ENCODE measurements at regions not wholly inside any gene's neighbourhood (a gene's known extent, or its start where the extent isn't known, plus 50 kb on each side); places are given as distances from the start of the nearest gene placed in this dataset.

GRCh38 chr10:104577163-104577562, 63.9 kb upstream of the SORCS3 start:
- no TSS peak for BruUV-seq (replicated peaks)
- ChIA-PET POLR2A (ENCODE audit: unreplicated experiment) (no interaction called here), CTCF (no interaction called here)
- DNase-seq: no peak
- Histone ChIP-seq H3K79me2 (ENCODE audit: low read depth) (no peaks in the 10 kb centered on the region), H3K27me3 (ENCODE audit: insufficient read depth, low read depth) (peaks cover 21% of the 10 kb centered on the region; the same call in 1 of the 2 replicates), H3K9me2 (ENCODE audit: insufficient read depth) (no peaks in the 10 kb centered on the region), H3K27ac (no peak overlapping the region), H3K36me3 (ENCODE audit: low read depth) (no peaks in the 10 kb centered on the region), H4K20me1 (ENCODE audit: insufficient read depth) (no peaks in the 10 kb centered on the region), H3K4me2 (no peak overlapping the region), H3K4me3 (no peak overlapping the region), H2AFZ (no peak overlapping the region), H3K4me1 (replicated peaks; ENCODE audit: insufficient read depth) (no peaks in the 10 kb centered on the region), H3K9me3 (ENCODE audit: insufficient read depth, low read depth) (no peaks in the 10 kb centered on the region), H3F3A (ENCODE audit: insufficient read depth, low read depth) (no peaks in the 10 kb centered on the region)
- intact Hi-C loops (cut with micrococcal nuclease; ENCODE audit: unreplicated experiment): no loop called here
- no peak for TF ChIP-seq CTCF (conservative IDR thresholded peaks at IDR 0.05)
- no peak for TF ChIP-seq EZH2 (IDR thresholded peaks at IDR 0.05; ENCODE audit: low read depth)

- POLR2A ChIA-PET (ENCODE audit: unreplicated experiment): no interaction called here
- no peak overlapping the region for H2AFZ ChIP-seq
These were observed 63.1 kb upstream of the SORCS3 start for GRCh38 chr10:104577861-104578521.

GRCh38 chr10:104578671-104579070, 62.4 kb upstream of the SORCS3 start:
- no TSS peak for BruUV-seq (replicated peaks)
- ChIA-PET POLR2A (ENCODE audit: unreplicated experiment) (no interaction called here), CTCF (interaction anchor here (0.6 kb wide), 1 partner anchor 978 kb away, joined by 4 read pairs; no protein-coding TSS in a partner anchor)
- no peak overlapping the region for H3K4me2 ChIP-seq
- no peaks in the 10 kb centered on the region for H3K79me2 ChIP-seq (ENCODE audit: low read depth)
- peaks cover 21% of the 10 kb centered on the region; the same call in 1 of the 2 replicates for H3K27me3 ChIP-seq (ENCODE audit: insufficient read depth, low read depth)
- no peaks in the 10 kb centered on the region for H3K9me3 ChIP-seq (ENCODE audit: insufficient read depth, low read depth)
- no peak overlapping the region for H3K4me3 ChIP-seq
- intact Hi-C loops (cut with micrococcal nuclease; ENCODE audit: unreplicated experiment): no loop called here
- no peak for DNase-seq
- H3F3A ChIP-seq (ENCODE audit: insufficient read depth, low read depth): no peaks in the 10 kb centered on the region
- no peaks in the 10 kb centered on the region for H3K36me3 ChIP-seq (ENCODE audit: low read depth)
- H3K9me2 ChIP-seq (ENCODE audit: insufficient read depth): no peaks in the 10 kb centered on the region
- no peaks in the 10 kb centered on the region for H4K20me1 ChIP-seq (ENCODE audit: insufficient read depth)
- no peaks in the 10 kb centered on the region for H3K4me1 ChIP-seq (replicated peaks; ENCODE audit: insufficient read depth)
- no peak overlapping the region for H2AFZ ChIP-seq
- H3K27ac ChIP-seq: no peak overlapping the region
- no peak for TF ChIP-seq CTCF (conservative IDR thresholded peaks at IDR 0.05)
- no peak for TF ChIP-seq EZH2 (IDR thresholded peaks at IDR 0.05; ENCODE audit: low read depth)

More at GRCh38 chr10:104577861-104578521, 63.1 kb upstream of the SORCS3 start:
- Histone ChIP-seq H3K27me3 (ENCODE audit: insufficient read depth, low read depth) (peaks cover 21% of the 10 kb centered on the region; the same call in 1 of the 2 replicates), H3K79me2 (ENCODE audit: low read depth) (no peaks in the 10 kb centered on the region), H3K4me2 (no peak overlapping the region), H3K9me2 (ENCODE audit: insufficient read depth) (no peaks in the 10 kb centered on the region), H3K36me3 (ENCODE audit: low read depth) (no peaks in the 10 kb centered on the region), H3K9me3 (ENCODE audit: insufficient read depth, low read depth) (no peaks in the 10 kb centered on the region), H3K4me1 (replicated peaks; ENCODE audit: insufficient read depth) (no peaks in the 10 kb centered on the region), H3F3A (ENCODE audit: insufficient read depth, low read depth) (no peaks in the 10 kb centered on the region), H4K20me1 (ENCODE audit: insufficient read depth) (no peaks in the 10 kb centered on the region), H3K27ac (no peak overlapping the region), H3K4me3 (no peak overlapping the region)
- BruUV-seq (replicated peaks): no TSS peak
- TF ChIP-seq EZH2 (IDR thresholded peaks at IDR 0.05; ENCODE audit: low read depth) (no peak), CTCF (conservative IDR thresholded peaks at IDR 0.05) (no peak)
- CTCF ChIA-PET: interaction anchor here (0.6 kb wide), 1 partner anchor 978 kb away, joined by 4 read pairs; no protein-coding TSS in a partner anchor
- no peak for DNase-seq
- intact Hi-C loops (cut with micrococcal nuclease; ENCODE audit: unreplicated experiment): no loop called here

All from PC-9 (cell line).